ENCODE measurements at regions not wholly inside any gene's neighbourhood (a gene's known extent, or its start where the extent isn't known, plus 50 kb on each side); places are given as distances from the start of the nearest gene placed in this dataset.

DNA sequence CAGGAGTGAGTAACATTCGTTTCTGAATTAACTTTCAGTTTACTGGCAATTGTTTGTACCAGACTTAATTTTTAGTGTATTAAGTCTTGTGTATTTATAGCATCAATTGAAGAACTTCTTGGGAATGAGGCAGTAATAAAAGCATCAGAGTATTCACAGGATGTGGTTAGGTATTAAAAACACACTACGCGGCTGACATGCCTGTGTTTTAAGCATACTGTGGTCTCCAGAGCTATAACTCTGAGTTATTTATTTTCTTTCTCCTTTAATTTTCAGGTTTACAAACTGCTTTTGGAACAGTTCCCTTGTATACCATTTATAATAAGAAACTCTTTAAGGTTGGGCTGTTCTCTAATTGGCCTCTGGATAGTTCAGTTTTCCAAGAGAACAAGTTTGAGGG lies 626.1 kb upstream of the NRG3 start:
- TF ChIP-seq, protein P1, sequence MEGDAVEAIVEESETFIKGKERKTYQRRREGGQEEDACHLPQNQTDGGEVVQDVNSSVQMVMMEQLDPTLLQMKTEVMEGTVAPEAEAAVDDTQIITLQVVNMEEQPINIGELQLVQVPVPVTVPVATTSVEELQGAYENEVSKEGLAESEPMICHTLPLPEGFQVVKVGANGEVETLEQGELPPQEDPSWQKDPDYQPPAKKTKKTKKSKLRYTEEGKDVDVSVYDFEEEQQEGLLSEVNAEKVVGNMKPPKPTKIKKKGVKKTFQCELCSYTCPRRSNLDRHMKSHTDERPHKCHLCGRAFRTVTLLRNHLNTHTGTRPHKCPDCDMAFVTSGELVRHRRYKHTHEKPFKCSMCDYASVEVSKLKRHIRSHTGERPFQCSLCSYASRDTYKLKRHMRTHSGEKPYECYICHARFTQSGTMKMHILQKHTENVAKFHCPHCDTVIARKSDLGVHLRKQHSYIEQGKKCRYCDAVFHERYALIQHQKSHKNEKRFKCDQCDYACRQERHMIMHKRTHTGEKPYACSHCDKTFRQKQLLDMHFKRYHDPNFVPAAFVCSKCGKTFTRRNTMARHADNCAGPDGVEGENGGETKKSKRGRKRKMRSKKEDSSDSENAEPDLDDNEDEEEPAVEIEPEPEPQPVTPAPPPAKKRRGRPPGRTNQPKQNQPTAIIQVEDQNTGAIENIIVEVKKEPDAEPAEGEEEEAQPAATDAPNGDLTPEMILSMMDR (IDR thresholded peaks at IDR 0.05; ENCODE audit: borderline replicate concordance, extremely low read depth, low read length, poor library complexity, severe bottlenecking) = no peak
- no peak for TF ChIP-seq EZH2 (IDR thresholded peaks at IDR 0.05; ENCODE audit: borderline replicate concordance, low read depth, low read length, severe bottlenecking)
